C1 segment of cervical spinal cord (tissue), 14 donors: ENCODE measurements at regions not wholly inside any gene's neighbourhood (a gene's known extent, or its start where the extent isn't known, plus 50 kb on each side); places are given as distances from the start of the nearest gene placed in this dataset.

Experiments used
- DNase-seq, 14 donors: peaks; one replicate each; lab custom pipeline; 2025; lab: John Stamatoyannopoulos, UW

GRCh38 chr2:16258350-16258749, 318.0 kb downstream of the MYCN start:
- DNase-seq = no peak

GRCh38 chr2:16257322-16258028, 317.1 kb downstream of the MYCN start:
- no peak for DNase-seq

GRCh38 chr2:16256601-16257321, 316.4 kb downstream of the MYCN start:
- no peak for DNase-seq

- no peak for DNase-seq
Measured at GRCh38 chr2:16255120-16255519, 314.8 kb downstream of the MYCN start.

GRCh38 chr2:16254356-16254965, 314.1 kb downstream of the MYCN start:
- no peak for DNase-seq

- DNase-seq = no peak
Measured at GRCh38 chr2:16253291-16253690, 312.9 kb downstream of the MYCN start.

GRCh38 chr2:16252891-16253290, 312.5 kb downstream of the MYCN start:
- no peak for DNase-seq

- DNase-seq = no peak
Measured at GRCh38 chr2:16252251-16252650, 311.9 kb downstream of the MYCN start.

- DNase-seq = no peak
Measured at GRCh38 chr2:16251511-16252225, 311.3 kb downstream of the MYCN start.

GRCh38 chr2:16250886-16251285, 310.5 kb downstream of the MYCN start:
- DNase-seq = no peak

GRCh38 chr2:16250466-16250865, 310.1 kb downstream of the MYCN start:
- DNase-seq = no peak

GRCh38 chr2:16250056-16250425, 309.7 kb downstream of the MYCN start:
- no peak for DNase-seq

GRCh38 chr2:16249246-16250055, 309.1 kb downstream of the MYCN start:
- DNase-seq = no peak

GRCh38 chr2:16248571-16249105, 308.3 kb downstream of the MYCN start:
- DNase-seq = no peak

GRCh38 chr2:16247326-16248122, 307.2 kb downstream of the MYCN start:
- DNase-seq = no peak

GRCh38 chr2:16246911-16247310, 306.6 kb downstream of the MYCN start:
- DNase-seq = no peak

GRCh38 chr2:16246281-16246850, 306.0 kb downstream of the MYCN start:
- DNase-seq = no peak

- DNase-seq = no peak
Measured at GRCh38 chr2:16245481-16246054, 305.2 kb downstream of the MYCN start.

- no peak for DNase-seq
Measured at GRCh38 chr2:16244966-16245320, 304.6 kb downstream of the MYCN start.
